Omental fat pad (tissue), 3 donors: ENCODE measurements at regions not wholly inside any gene's neighbourhood (a gene's known extent, or its start where the extent isn't known, plus 50 kb on each side); places are given as distances from the start of the nearest gene placed in this dataset.
"Not testable (repeated sequence)": the region's sequence is repeated elsewhere in the genome, so short reads cannot be mapped to it uniquely, and the experiment has no call there.

ENCODE experiments used
- ATAC-seq: fragments of 150-250 bp; one replicate; pipeline ENCODE4 v1.9.1; 2016; ENCODE audit warnings: mild to moderate bottlenecking, moderate library complexity; ENCODE audit not compliant: low FRiP score
- DNase-seq: peaks from one replicate; pipeline ENCODE4 v3.0.0-alpha.2; 2019; ENCODE audit warnings: low spot score
- CTCF ChIP-seq, 3 donors: fragments of 450-650 bp; IDR thresholded peaks; one replicate each; pipeline ENCODE4 v1.5.1; 2016 to 2017; ENCODE audit warnings: antibody characterized with exemption in 3 of 3, mild to moderate bottlenecking in 3 of 3, moderate library complexity in 2 of 3

GRCh38 chr1:116291024-116291423 is 82.0 kb upstream of the ATP1A1 start:
- TF ChIP-seq CTCF (IDR thresholded peaks at IDR 0.05), result no peak
- ATAC-seq, result no peak
- DNase-seq, result no peak

GRCh38 chr1:116292929-116293725 is 79.9 kb upstream of the ATP1A1 start:
- no peak for ATAC-seq
- TF ChIP-seq CTCF (IDR thresholded peaks at IDR 0.05), result no peak

GRCh38 chr1:116297495-116298212 is 75.4 kb upstream of the ATP1A1 start:
- ATAC-seq (no peak), DNase-seq (no peak)
- TF ChIP-seq CTCF (IDR thresholded peaks at IDR 0.05), result no peak

More at GRCh38 chr1:116292929-116293725, 79.9 kb upstream of the ATP1A1 start:
- no peak for DNase-seq

- ATAC-seq, DNase-seq: not testable (repeated sequence)
These were observed 74.8 kb upstream of the ATP1A1 start for GRCh38 chr1:116298213-116298579.

GRCh38 chr1:116298746-116299145 is 74.3 kb upstream of the ATP1A1 start:
- ATAC-seq (no peak), DNase-seq (no peak)
- TF ChIP-seq CTCF (IDR thresholded peaks at IDR 0.05), result no peak

GRCh38 chr1:116299248-116299647 is 73.8 kb upstream of the ATP1A1 start:
- no peak for DNase-seq
- no peak for TF ChIP-seq CTCF (IDR thresholded peaks at IDR 0.05)
- ATAC-seq, result no peak

GRCh38 chr1:116302281-116302680 is 70.8 kb upstream of the ATP1A1 start:
- ATAC-seq, result no peak
- no peak for DNase-seq
- TF ChIP-seq CTCF (IDR thresholded peaks at IDR 0.05), result no peak
